Effector CD4-positive, alpha-beta T cell (primary cell): ENCODE measurements at regions not wholly inside any gene's neighbourhood (a gene's known extent, or its start where the extent isn't known, plus 50 kb on each side); places are given as distances from the start of the nearest gene placed in this dataset.
"Not testable (repeated sequence)": the region's sequence is repeated elsewhere in the genome, so short reads cannot be mapped to it uniquely, and the experiment has no call there.

Experiments used
- DNase-seq: peaks from one replicate; pipeline ENCODE4 v3.0.0-alpha.2; 2020

DNA sequence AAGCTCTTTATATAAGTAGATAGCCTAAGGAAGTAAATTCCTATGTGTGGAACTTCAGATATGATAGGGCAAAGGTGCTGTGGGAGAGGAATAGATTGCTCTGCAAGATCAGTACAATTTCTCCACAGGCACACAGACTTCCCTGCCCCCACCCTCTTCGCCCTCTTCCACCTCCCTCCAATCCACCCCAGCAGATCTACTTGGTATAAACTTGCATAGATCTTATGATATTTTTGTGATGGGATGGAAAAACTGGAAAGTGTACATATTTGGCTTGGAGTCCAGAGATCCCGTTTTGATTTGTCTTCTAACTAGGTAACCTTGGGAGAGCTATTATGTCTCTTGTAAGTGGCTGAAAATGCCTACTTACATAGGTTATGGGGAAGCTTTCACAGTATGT, 586.3 kb upstream of the USP24 start:
- no peak for DNase-seq

DNA sequence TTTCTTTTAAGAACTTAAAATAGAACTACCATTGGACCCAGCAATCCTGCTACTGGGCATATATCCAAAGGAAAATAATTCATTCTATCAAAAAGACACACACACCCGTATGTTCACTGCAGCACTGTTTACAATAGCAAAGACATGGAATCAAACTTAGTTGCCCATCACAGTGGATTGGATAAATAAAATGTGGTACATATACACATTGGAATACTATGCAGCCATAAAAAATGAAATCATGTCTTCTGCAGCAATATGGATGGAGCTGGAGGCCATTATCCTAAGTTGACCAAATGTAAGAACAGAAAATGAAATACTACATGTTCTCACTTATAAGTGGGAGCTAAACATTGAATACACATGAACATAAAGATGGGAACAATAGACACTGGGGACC, 585.3 kb upstream of the USP24 start:
- DNase-seq: no peak

DNA sequence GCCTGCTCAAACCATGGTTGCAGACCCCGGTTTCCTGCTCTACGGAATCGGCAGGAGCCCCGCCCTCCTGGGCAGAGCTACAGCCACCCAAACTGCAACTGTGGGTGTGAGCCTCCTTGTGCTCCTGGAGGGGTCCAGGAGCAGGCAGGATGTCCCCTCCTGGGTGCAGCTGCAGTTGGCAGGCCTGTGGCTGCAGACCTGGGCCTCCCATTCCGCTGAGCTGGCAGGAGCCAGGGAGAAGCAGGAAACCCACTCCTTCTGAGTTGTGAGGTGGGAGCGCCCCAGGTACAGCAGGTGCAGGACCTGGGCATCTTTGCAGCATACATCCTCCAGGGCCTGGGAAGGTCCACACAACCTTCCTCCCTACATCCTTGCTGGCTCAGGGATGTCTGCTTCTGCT, 578.7 kb upstream of the USP24 start:
- no peak for DNase-seq

DNA sequence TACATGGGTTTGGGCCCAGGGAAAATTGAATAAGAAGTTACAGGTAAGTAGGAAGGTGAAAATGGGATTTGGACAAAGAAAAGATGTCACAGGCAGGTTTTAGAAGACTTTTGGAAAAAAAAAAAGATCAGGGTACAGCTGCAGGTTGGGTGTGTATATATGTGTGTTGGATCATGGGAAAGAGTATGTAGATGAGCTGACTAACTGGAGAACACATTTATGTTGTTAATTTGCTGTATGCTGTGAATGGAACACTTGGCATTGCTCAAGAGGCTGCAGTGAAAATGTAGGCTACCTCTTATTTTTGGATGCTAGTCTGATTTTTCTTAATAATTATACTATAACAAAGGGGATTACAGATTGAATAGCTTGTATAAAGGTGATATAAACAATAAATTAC, 577.7 kb upstream of the USP24 start:
- no peak for DNase-seq

DNA sequence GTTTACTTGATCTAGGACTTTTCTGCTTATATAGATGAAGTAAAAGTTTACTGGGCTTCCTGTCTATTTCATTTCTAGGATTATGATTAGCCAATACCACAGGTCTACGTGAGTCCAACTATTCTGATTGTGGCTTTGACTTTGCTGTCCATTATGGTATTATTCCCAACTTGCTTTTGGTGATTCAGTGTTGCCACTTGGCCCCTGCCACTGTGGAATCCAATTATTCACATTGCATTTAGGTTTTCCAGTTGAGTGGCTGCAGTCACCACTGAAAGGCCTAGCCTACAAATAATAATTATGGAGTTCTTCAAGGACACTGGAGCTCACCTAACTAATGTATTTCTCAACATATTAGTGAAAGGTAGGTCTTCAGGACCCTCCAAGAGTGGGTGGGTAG, 574.3 kb upstream of the USP24 start:
- no peak for DNase-seq

DNA sequence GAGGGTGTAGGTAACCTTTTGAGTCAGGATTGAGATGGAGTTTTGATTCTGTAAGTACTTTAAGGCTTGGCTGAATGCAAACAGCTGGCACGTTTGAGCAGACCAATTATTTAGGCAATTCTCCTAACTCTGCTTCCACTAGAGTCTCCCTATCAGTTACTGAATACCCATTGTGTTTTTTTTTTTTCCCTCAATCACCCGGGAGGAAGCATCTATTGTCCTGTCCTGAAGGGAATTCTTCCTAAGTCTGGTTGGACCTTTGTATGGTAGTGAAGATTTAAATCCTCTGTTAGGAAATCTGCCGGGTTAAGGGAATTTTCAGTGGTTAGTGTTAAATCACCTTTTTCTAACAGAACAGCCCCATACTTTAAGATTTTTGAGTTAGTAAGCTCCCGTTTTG, 571.2 kb upstream of the USP24 start:
- DNase-seq: no peak

DNA sequence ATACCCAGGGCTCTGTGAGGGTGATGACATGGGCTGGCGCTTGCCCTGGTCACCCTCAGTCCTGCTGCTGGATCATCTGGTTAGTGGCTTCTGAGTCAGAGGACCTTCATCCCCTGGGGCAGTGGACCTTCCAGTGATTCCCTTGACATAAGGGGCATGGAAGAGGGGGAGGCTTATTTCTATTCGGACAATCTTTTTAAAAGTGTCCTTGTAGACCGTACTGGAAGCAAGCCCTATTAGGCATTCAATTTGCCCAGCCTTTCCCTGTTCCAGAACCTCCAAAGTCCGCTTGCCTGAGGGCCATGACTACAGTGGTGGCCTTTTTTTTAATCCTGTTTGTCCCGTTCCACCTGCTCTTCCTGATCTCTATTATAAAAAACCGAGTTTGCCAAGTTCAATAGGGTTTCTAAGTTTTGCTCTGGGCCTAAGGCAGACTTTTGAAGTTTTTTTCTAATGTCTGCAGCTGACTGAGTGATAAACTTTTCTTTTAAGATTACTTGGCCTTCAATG, 569.8 kb upstream of the USP24 start:
- not testable (repeated sequence) for DNase-seq

DNA sequence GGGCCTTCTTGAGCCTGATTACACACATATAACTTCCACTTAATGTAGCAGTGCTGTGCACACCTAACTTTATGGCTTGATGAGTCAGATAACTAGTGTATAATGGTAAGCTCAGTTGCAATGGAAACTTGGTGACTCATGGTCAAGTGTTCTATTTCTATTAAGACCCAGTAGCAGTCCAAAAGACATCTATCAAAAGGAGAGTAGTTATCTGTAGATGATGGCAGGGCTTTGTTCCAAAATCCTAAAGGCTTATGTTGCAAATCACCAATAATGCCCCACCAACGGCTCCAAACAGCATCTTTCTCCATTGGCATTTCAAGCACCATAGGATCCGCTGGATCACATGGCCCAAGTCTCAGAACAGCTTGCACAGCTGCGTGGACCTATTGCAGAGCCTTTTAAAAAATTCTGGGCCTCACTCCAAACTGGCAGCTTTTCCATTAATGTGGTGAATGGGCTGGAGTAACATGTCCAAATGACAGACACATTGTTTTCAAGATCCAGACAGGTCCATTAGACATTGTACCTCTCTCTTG, 566.8 kb upstream of the USP24 start:
- DNase-seq: no peak

DNA sequence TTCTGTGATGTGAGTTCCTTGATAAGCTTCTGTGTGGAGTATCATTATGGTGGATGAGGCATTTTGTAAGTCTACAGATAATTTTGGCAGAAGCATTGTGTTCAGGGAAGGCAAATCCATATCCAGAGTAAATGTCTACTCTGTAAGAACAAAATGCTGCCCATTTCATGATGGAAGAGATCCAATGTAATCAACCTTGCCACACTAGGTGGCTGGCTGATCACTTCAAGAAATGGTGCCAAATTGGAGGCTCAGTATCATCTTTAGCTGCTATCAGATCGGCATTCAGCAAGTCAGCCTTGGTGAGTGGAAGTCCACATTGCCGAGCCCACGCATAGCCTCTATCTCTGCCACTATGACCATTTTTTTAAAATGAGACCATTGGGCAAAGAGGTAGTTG, 565.8 kb upstream of the USP24 start:
- DNase-seq: no peak

DNA sequence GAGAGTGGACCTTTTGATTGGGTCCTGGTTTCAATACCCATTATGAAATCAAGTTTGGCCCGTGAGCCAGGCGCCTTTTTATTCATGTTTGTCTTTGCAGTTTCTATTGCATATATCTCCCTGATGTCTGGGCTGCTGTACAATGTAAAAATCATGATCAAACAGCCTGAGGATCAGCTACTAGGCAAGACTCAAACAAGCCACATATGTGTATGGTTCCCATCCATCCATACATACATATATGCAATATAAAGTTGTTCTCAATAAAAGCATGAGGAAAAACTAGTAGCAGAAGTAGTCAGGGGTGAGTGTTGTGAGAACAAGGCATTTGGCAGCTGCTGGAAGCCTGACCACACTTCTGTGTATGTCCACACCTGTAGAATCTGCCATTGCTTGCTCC, 562.4 kb upstream of the USP24 start:
- no peak for DNase-seq

DNA sequence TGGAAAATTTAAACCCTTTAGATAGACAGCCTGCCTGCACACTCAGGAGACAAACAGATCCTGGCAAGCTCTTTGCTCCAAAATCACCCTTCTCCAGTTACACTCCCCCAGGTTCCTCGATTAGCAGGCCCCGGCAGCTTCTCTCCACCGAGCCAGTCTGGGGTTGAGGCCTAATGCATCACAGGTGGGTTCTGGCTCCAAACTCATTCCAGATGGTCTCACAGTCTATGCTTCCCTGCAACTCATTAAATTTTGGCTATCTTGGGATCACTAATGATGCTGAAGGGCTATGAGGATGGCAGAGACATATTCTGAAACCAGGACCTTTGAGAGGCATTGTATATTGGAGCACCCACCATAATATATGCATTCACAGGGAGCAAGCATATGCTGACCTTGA, 559.8 kb upstream of the USP24 start:
- no peak for DNase-seq

DNA sequence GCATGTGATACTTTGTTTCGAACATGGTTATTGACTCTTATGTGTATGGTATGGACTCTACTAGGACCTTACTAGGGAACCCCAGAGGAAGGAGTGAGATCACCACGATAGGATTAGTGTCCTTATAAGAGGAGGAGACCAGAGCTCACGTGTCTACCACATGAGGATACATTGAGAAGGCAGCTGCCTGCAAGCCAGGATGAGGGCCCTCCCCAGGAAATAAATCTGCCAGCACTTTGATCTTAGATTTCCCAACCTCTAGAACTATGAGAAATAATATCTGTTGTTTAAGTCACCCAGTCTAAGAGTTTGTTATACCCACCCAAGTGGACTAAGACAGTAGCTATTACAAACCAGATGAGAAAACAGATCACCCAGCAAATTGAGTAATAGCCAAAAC, 559.3 kb upstream of the USP24 start:
- DNase-seq: no peak

DNA sequence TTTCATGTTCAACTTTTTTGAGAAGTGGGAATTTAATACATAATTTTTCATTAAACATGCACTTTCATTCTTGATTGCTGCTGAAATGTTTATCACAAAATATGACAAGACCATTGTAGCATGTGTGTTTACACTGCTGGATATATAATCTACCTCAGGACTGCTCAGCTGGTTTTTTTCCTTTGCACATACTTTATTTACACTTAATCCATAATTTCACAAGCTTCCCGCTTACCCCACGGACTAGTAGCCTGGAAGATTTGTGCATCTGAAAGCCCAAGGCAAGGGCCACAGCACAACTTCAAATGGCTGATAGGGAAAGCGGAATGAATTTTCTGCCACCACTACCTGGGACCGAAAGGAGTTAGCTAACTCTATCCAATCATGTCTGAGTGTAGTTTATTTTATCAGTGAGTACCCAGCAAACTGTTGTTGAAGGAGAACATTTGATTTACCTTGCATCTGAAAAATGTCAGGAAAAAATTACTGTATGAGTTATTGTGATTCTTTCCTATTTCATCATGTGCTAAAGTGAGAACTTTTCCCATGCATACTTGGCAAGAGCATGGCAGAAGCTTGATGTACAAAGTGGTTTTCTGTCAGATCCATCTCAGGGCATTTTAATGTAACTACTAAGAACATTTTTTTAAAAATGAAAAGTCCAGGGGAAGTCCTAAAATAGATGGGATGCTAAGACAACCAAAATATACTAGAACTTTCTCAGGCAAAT, 558.2 kb upstream of the USP24 start:
- DNase-seq: no peak

DNA sequence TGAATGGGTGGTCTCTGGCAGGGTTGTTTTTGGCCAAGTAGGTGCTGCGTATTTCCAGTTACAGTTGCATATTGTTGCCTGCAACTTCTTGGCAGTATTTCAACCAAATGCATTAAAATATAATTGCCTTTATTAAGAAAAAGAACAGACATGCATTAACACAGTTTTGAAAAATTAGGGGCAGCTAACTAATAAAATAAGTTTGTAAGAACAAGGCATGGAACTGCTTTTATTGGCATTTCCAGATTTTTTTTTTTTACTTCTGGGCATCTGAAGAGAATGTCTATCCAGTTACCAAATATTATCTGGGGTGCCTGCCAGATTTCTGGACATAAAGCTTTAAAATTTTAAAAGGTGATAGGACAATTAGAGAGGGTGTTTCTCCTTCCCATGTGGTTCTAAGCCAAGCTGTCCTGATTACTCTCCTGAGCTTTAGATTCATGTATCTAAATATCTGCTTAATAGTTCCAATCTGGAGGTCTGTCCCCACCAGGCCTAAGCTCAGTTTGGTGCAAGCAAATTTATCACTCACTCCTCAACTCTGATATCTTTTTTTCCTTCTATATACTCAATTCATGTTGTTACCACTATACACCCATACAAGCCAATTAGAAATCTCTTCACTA, 553.3 kb upstream of the USP24 start:
- DNase-seq: no peak

DNA sequence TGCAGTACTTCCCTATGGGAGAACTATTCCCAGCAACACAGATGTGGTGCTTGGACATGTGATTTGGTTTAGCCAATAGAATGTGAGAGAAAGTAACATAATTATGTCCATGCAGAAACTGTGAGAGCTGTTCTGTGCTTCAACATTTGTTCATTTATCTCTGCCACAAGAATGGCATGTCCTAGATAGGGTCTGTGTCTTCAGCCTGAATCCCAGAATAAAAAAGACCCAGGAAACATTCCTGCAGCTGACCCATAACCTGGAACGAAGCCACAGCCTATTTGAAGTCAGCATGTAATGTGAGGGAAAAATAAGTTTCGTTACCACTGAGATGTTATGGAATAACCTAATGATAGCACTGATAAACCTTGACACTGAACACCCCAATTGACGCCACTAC, 552.0 kb upstream of the USP24 start:
- no peak for DNase-seq

DNA sequence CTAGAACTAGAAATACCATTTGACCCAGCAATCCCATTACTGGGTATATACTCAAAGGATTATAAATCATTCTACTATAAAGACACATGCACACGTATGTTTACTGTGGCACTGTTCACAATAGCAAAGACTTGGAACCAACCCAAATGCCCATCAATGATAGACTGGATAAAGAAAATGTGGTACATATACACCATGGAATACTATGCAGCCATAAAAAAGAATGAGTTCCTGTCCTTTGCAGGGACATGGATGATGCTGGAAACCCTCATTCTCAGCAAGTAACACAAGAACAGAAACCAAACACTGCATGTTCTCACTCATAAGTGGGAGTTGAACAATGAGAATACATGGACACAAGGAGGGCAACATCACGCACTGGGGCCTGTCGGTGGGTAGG, 550.3 kb upstream of the USP24 start:
- not testable (repeated sequence) for DNase-seq

DNA sequence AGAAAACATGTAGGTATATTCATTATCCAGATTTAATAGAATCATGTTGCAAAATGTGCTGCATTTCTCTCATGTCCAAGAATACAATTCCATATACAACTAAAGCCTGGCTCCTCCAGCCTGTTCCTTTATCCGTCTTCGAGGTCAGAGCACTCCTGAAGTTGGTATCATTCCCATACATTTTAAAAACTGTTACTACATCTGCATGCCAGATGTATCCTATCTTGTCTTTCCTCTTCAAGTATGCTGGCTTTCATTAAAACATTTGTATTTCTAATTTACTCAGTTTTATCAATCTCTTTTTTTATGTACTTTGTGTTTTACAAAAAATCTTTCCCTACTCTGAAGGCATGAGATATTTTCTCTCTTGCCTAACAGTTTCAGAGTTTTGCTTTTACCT, 536.6 kb upstream of the USP24 start:
- no peak for DNase-seq

DNA sequence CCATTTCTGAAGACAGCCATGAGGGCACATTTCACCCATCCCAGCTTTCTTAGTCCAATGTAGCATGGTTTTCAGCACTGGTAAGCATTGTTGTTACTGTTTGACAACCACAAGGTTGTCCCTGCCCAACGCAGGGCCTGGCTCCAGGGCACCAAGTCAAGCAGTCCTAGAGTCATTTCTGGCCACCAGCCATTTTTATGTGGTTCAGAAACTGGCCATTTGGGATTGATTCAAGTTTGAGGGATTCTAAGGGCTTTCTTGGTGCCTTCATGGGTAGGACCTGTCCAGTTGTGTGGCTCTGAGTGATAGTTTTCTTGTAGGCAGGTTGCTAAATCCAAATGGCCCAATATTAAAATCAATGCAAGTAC, 535.4 kb upstream of the USP24 start:
- DNase-seq: no peak

DNA sequence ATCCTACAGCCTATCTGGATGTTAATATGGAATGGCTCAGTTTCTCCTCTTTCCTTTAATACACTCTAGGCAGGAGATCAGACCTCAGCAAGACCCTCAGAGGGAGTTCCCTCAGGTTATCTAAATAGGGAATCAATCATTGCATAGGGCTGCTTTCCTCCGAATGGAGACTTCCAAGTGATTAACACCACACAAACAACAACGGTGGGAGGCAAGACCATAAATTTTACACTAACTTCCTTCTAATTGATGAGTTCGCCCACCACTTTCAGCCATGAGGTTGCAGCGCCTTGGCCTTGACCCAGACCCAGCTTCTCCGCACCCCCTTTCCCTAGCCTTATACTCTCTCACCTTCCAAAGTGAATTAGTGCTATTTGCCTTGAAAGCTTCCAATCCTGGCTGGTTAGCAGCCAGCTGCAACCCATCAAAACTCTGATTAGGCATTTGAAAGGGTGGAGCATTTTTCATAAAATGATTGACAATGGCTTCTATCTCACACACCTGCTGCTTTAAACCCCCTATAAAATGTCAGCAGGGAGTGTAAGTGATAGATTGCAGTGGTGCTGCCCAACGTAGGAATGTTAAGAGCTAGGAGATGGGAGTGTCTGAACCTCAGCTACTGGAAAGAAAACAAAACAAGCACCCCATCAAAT, 534.9 kb upstream of the USP24 start:
- DNase-seq: no peak

DNA sequence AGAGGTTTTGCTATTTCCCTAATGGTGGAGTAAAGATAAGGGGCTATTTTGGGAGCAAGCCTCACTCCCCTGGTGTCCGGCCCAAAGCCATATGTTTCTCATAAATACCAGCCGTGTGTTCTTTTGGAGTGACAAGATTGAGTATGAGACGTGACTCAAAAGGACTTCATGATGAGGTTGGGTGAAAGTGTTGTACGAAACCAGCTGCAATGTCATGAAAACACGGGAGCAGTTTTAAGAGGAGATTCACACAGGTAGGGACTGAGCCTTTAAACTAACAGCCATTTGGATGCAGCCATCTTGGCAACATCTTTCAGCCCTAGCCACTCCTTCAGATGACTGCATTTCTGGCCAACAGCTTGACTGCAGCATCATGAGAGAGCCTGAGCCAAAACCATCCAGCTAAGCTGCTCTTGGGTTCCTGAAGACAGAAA, 532.3 kb upstream of the USP24 start:
- DNase-seq: no peak

DNA sequence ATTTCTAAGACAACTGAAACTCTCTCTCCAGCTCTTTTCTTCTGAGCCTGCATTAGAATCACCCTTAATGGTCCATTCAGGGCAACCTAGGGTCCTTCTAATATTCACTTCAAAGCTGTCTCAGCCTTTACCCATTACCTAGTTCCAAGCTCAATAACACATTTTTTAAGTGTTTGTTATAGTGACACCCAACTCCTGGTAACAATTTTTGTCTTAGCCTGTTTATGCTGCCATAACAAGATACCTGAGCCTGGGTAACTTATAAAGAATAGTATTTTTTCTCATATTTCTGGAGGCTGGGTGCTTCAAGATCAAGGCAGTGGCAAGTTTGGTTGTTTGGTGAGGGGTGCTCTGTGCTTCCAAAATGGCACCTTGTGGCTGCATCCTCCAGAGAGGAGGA, 531.5 kb upstream of the USP24 start:
- no peak for DNase-seq

DNA sequence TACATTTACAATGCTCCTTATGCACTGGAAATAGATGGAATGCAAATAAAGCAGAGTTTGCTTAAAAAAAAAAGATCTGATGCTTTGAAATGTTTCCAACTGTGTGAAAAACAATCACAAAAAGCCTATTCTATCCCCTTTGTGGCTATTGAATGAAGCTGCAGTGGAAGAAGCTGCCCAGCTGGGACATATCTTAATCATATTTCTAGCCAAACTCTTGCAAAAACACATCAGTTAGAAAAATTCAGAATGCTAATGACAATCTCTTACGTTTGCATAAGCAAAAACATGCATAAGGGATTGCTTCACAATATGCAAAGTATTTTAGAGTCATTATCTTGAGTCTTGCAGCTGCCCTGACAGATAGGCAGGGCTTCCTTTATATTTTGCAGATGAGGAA, 526.4 kb upstream of the USP24 start:
- DNase-seq: no peak

DNA sequence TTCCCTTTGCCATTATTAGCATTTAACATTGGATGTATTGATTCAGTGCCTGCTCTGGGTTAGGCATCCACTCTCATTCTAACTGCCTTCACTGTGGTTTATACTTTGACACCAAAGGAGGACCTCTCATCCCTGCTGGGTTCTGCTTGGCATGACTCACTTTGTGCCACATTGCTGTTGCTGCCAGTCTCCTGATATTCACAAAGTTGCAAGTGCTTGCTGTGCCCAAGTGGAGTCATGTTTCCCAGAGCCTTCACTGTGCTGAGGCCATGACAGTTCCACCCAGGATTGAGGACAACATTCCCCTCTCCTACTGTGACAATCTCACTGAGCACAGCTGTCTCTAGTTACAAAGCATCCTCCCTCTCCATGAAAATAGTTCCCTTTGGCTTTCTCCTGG, 519.9 kb upstream of the USP24 start:
- DNase-seq: no peak

DNA sequence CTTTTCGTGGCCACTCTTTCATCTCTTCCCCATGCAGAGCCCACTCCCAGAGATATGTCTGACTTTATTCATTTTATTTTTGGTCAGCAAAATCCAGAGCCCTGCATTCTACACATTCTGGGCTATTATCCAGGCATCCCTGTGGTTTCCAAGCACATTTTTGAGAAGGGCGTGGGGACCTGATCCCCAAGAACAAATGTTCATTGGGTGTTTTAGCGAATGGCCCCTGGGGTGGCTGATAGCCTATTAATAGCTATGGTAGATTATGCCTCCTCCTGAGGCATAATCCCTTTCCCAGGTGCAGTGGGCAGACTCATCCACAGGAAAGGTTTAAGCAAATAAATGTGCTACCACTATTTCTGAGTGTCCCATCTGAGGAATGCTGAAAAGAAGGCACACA, 511.8 kb upstream of the USP24 start:
- no peak for DNase-seq
